HG03066 (cell line): ENCODE measurements at regions not wholly inside any gene's neighbourhood (a gene's known extent, or its start where the extent isn't known, plus 50 kb on each side); places are given as distances from the start of the nearest gene placed in this dataset.

ENCODE experiments used
- ATAC-seq: cut with Tn5 transposase; IDR thresholded peaks from one replicate; pipeline ENCODE4 v1.9.1; 2021; ENCODE audit warnings: low read depth; ENCODE audit not compliant: unreplicated experiment

GRCh38 chr22:49536571-49537131 is 291.0 kb downstream of the BRD1 start:
- ATAC-seq, result no peak

DNA sequence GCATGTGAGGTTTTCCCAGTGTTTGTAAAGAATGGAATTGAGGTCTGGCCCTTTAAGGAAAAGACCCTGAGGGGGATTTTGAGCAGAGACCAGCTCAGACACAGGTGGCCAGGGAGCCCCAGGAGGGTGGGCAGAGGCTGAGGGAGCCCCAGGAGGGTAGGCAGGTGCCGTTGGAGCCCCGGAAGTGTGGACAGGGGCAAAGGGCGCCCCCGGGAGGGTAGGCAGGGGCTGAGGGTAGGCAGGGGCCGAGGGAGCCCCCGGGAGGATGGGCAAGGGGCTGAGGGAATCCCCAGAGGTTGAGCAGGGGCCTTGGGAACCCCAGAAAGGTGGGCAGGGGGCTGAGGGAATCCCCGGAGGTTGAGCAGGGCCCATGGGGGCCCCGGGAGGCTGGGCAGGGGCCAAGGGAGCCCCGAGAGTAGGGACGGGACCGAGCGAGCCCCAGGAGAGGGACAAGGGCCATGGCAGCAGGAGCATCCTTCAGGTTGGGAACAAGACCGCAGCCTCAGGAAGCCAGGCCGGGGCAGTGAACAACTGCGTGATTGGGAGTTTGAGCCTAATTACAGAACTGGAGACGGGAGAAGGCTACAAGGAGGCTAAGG is 292.0 kb downstream of the BRD1 start:
- ATAC-seq, result no peak

DNA sequence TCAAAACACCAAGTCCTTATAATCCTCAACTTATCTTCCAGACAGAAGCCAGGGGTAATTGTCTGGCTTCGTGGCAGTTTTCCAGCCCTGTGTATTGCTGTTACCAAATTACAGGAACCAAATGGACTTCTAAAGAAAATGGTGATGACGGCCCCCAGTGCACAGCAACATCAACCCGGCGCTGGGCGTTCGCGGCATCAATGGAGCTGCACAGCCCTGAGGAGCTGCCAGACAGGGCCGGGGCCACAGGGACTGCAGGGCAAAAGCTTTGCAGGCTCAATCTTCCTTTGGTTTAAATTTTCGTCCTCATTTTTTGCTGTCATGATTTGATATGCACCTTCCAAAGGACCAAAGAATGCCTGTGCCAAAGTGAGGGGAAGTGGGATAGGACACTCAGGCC is 292.5 kb downstream of the BRD1 start:
- no peak for ATAC-seq

DNA sequence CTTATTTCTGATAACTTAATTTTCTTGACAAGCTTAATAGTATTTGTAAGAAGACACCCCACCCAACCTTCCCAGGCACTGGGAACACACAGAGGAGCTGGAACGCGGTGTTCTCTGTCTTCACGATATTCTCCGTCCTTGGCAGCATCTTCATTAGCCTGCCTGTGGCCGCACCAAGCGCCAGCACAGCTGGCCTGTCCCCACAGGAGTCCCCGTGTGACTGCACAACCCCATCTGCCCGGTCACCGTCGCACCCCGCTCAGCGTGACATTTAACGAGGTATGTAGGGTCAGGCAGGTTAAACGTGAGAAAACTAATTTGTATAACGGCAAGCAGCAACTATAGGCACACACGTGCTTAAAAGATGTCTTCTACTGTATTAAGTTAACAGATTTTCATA is 293.3 kb downstream of the BRD1 start:
- ATAC-seq, result no peak

DNA sequence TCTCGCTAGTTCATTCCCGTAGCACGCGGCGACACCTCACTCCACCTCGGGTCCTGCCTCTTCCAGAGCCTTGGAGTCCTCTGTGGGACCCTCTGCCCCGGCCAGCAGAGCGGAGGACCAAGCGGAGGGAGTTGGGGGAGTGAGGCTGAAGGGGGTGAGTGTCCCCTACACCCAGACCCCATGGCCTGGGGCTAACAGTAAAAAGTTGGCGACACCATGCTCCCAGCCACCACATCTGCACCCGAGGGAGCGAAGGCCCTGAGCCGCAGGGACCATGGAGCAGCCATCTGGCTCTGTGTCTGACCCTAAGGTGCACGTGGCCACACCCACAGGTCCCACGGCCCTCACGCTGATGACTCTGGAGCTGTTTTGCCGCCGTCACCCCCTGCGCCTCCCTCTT is 293.8 kb downstream of the BRD1 start:
- no peak for ATAC-seq

DNA sequence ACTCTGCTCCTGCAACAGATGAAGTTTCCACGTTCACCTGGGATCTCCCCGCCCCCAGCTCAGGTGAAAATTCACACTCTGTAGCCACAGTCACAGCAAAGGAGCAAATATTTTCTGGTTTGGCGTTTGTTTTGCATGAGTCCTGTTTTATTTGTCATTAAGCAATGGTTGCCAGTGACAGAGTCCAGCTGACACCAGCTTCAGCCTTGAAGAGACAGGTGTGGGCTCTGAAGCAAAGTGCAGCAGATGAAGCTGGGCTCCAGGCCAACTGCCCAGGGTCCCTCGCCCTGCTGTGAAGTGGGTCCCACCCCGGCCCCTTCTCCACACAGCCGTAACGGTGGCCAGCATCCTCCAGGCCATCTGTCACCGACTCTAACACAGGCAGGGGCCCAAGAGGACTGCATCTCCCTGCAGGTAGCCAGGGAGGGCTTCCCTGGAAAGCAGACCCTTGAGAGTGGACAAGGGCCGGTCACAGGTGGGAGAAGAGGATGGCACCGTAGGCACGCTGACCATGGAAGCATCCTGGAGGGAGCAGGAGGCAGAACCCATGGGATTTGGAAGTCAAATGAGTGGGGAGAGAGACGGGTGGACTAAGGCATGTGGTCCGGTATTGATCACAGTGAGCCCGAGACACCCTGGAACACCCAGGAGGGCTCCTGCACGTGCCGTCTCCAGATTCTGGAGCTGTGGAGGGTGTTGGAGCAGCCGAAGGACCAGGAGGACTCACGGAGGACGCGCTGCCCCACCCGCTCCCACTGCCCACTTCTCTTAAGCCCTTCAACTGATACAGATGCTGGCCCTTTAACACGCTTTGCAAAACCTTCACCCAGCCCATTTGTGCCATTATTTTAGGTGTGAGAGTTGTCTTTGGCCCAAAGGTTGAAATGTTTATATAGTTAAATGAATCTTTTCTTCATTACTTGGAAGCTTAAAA is 294.5 kb downstream of the BRD1 start:
- ATAC-seq, result no peak

GRCh38 chr22:49531368-49531791 is 296.3 kb downstream of the BRD1 start:
- ATAC-seq, result no peak

GRCh38 chr22:49530671-49531367 is 296.9 kb downstream of the BRD1 start:
- no peak for ATAC-seq

DNA sequence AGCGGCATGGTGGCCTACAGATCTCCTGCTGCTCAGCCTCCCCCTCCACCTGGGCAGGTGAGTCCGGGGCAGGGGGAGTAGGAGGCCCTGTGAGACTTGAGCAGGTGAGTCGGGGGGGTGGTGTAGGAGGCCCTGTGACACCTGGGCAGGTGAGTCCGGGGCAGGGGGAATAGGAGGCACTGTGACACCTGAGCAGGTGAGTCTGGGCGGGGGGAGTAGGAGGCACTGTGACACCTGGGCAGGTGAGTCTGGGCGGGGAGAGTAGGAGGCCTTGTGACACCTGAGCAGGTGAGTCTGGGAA is 299.3 kb downstream of the BRD1 start:
- ATAC-seq, result no peak

DNA sequence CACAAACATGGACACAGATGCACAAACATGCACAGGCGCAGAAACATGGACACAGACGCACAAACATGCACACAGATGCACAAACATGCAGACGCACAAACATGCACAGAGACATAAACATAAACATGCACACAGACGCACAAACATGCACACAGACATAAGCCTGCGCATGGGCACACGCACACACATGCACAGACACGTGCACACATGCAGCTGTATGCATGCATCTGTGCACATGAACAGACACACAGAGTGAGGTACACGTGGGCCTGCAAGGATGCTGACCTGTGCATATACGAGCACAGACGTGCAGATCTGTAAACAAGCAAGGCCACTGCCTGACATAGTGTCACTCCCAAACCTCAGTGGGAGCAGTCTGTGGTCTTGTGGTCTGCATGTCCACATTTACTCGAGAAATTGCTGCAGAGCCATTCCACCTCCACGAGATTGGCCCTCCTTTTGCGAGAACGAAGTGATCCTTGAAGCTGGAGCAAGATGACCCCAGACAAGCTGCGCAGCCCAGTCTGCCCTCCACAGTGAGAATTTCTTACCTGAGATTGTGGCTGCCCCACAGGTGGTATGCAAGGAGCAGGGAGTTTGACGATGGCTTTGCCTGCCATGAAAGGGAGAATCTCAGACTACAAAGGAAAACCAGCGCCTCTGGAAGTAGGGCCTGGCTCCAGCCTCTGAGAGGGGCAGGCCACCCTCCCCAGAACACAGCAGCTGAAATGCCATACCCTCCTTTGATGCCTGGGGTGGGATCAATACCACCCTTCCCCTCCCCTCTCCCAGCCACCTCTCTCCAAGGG is 299.9 kb downstream of the BRD1 start:
- no peak for ATAC-seq

GRCh38 chr22:49525801-49526535 is 301.7 kb downstream of the BRD1 start:
- ATAC-seq, result no peak

GRCh38 chr22:49525360-49525759 is 302.3 kb downstream of the BRD1 start:
- ATAC-seq, result no peak

GRCh38 chr22:49524362-49524761 is 303.3 kb downstream of the BRD1 start:
- no peak for ATAC-seq

DNA sequence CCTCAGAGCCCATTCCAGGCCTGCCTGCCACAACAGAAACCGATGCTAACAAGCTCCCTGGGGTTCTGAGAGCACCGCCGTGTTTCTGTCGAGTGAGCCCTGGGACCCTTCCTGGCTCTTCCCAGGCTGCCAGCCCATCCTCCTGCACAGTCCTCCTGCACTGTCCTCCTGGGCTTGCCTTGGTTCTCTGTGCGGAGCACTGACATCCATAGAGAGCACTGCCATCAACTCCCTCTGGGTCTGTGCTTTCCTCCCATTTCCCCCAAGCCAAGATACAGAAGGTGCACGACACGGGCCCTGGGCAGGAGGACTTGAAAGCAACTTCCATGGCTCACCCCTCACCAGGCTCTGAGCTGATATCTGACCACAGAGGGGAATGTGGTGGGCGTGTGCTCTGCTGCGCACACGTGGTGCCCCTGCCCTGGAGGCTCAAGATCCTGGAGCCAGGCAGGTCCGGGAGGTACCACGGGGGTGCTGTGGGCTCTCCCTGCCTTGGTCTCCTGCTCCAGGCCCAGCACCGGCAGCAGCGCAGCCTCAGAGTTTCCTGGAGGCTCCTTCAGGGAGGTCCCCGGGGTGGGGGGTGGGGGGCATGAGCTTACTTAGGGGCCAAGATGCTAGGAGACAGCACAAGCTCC is 304.2 kb downstream of the BRD1 start:
- no peak for ATAC-seq

DNA sequence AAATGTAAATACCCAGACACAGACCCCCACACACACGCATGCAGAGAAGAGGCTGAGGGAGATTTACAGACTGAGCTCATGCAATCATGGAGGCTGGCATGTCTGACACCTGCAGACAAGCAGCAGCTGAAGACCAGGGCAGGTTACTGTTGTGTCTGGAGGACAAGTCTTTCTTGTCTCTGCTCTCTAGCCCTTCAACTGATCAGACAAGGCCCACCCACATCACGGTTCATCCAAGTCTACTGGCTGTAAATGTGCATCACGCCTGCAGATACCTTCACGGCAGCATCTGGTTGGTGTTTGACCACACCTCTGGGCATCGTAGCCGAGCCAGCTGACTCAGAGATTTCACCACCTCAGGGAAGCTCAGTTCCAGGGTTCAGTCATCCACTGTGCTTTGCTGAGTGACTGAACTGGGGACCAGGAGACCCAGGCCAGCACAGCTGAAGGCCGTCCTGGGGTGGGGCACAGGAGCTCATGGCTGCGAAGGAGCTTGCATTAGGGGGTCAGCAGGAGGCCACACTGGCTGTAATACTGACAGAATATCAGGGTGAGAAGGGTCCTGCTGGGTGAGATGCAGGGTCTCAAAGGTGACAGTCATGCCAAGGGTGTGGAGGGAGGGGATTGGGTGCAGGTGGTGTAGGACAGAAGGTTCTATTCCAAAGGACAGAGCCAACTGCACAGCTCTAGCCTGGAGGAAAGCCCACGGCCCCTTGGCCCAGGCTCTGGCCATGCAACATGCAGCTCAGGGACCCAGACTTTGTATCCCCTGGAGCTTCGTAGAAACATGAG is 304.9 kb downstream of the BRD1 start:
- no peak for ATAC-seq

- ATAC-seq, result no peak
Observed at GRCh38 chr22:49521787-49522224, 305.9 kb downstream of the BRD1 start.

DNA sequence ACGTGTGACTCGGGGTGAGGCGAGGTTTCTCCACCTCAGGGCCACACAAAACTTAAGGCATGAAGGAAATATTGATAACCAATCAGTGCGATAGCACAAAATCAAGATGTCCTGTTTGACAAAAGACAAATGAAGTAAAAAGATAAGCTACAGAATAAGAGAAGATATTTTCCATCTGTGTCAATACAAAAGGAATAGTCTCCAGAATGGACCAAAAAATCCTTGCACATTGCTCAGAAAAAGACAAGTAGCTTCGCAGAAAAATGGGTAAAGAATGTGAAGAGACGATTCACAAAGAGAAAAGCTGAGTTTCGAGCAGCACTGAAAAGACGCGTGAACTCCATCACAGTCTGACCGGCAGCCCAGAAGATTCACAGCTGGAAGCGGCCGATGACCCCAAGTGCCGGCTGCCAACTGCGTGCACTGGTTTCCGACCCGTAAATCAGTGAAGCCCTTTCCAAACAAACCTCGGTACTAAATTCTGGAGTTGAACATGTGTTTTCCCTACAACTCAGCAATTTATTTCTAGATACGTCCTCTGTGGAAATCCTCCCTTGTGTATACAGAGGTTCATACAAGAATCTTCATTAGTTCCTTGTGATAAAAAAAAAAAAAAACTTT is 308.4 kb downstream of the BRD1 start:
- no peak for ATAC-seq

DNA sequence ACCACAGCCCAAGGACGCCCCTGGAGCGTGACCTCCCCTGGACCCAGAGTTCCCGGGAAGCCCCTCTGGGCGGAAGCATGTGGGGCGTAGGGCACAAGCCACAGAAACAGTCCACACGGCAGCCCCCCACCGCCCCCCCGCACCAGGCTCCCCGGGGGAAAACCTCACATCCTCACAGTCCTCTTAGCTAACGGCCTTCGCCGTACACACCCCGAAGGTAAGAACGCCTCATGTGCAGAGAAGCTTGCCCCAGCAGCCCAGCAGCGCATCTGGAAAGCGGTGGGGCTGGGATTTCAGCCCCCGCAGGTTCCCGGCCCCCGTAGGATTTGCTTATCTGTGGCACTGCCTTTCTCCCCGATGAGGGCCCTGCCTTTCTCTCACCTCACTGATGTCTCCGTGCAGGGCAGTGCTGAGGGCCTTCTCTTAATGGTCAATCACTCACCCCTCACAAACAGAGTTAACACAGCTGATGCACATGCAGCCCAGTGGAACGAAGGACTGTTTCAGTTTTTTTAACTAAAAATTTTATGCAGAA is 309.2 kb downstream of the BRD1 start:
- no peak for ATAC-seq
